Heart left ventricle (tissue), 13 donors: ENCODE measurements at regions not wholly inside any gene's neighbourhood (a gene's known extent, or its start where the extent isn't known, plus 50 kb on each side); places are given as distances from the start of the nearest gene placed in this dataset.

Experiments used
- POLR2A ChIP-seq, 2 donors: fragments of 450-650 bp; IDR thresholded peaks; one replicate each; pipeline ENCODE4 v1.6.1; 2017; ENCODE audit warnings: antibody characterized with exemption in 2 of 2, mild to moderate bottlenecking in 2 of 2, moderate library complexity in 2 of 2
- TF ChIP-seq, protein P1 (sequence below), 12 donors: fragments of 200-600 bp; sonication (generic) in 4 of 12; IDR thresholded peaks; one replicate each; pipeline versions ENCODE4 v1.5.0 to v1.8.0; 2018 to 2022; ENCODE audit warnings: antibody characterized with exemption in 12 of 12, mild to moderate bottlenecking in 5 of 12
- donor health status: ischemic (EF 13 %, LVEDD 7.1; RV severe dilation, severe dysfunction).
- donor health status: DM: no; HTN: yes; CAD: no.
- donor health status: DM: no; HTN: no; CAD: no.
- donor health status: ischemic (EF 25% LVEDD 6.9; RV normal size, moderate dysfunction).
- donor health status: ischemic (EF 25% LVEDD 5.7; RV mildly dilated, moderate dysfunction).
- donor health status: ischemic (EF 35%, LVEDD 5.7; RV mildly dilated, moderate dysfunction).
- donor health status: nonischemic (EF 11% LVEDD 7.7; RV severe dilation, severe dysfunction).
- donor health status: DM: yes; HTN: yes; CAD: no.
- donor health status: PGD.
- donor health status: ischemic (EF 29% LVEDD 5.4; RV normal size, mild dysfunction).
- donor health status: nonischemic (EF 23%, LVEDD 6.1; RV moderate dilation, normal function).

DNA sequence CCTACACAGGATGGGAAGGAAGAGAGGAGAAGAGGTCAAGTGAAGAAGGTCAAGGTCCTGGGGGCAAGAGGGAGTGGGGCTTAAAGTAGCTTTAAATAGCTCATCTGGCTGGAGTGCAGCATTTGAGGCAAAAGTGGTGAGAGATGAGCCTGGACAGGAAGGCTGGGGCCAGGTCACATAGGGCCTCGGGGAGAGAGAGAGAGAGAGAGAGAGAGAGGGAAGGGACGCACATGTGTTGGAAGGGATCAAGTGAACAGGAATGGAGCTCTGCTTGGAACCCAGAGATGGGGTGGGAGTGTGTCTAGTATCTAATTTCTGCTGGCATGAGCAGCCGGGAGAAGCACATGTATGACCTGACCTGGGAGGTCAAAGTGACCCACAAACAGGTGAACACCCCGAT lies 407.5 kb downstream of the MED13L start:
- TF ChIP-seq, protein P1, sequence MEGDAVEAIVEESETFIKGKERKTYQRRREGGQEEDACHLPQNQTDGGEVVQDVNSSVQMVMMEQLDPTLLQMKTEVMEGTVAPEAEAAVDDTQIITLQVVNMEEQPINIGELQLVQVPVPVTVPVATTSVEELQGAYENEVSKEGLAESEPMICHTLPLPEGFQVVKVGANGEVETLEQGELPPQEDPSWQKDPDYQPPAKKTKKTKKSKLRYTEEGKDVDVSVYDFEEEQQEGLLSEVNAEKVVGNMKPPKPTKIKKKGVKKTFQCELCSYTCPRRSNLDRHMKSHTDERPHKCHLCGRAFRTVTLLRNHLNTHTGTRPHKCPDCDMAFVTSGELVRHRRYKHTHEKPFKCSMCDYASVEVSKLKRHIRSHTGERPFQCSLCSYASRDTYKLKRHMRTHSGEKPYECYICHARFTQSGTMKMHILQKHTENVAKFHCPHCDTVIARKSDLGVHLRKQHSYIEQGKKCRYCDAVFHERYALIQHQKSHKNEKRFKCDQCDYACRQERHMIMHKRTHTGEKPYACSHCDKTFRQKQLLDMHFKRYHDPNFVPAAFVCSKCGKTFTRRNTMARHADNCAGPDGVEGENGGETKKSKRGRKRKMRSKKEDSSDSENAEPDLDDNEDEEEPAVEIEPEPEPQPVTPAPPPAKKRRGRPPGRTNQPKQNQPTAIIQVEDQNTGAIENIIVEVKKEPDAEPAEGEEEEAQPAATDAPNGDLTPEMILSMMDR (IDR thresholded peaks at IDR 0.05), result no peak
- TF ChIP-seq POLR2A (IDR thresholded peaks at IDR 0.05), result no peak
